LNCaP clone FGC (cell line): ENCODE measurements at regions not wholly inside any gene's neighbourhood (a gene's known extent, or its start where the extent isn't known, plus 50 kb on each side); places are given as distances from the start of the nearest gene placed in this dataset.

Source experiments
- DNase-seq: peaks from one replicate; pipeline ENCODE4 v3.0.0-alpha.2; 2011; ENCODE audit warnings: low read depth
- H3K4me3 ChIP-seq: 2 replicates; pipeline ENCODE4 v1.5.1; 2011; ENCODE audit warnings: mild to moderate bottlenecking, low read depth, low read length, control low read depth
- TF ChIP-seq, protein P1 (sequence below): IDR thresholded peaks from 2 replicates; pipeline ENCODE4 v1.5.1; 2012; ENCODE audit warnings: mild to moderate bottlenecking; ENCODE audit not compliant: control insufficient read depth, insufficient read depth; ENCODE audit errors: extremely low read depth

DNA sequence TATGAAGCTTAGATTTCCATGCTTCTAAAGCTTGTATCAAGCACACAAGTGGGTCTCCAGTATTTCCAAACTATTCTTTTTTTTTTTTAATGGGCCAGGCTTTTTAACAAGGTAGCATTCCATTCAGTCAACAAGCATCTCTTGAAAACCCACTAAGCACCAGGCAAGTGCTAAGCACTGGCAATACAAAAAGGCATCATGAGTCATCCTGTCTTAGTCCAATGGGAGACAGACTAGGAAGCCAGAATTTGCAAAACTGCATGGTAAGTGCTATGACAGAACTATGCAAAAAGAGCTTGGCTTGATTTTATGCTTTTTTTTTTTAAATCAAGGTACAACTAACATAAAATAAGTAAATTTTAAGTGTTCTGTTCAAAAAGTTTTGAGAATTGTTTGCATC is 109.3 kb upstream of the DST start:
- no peak for DNase-seq
- no peak overlapping the region for H3K4me3 ChIP-seq
- TF ChIP-seq, protein P1, sequence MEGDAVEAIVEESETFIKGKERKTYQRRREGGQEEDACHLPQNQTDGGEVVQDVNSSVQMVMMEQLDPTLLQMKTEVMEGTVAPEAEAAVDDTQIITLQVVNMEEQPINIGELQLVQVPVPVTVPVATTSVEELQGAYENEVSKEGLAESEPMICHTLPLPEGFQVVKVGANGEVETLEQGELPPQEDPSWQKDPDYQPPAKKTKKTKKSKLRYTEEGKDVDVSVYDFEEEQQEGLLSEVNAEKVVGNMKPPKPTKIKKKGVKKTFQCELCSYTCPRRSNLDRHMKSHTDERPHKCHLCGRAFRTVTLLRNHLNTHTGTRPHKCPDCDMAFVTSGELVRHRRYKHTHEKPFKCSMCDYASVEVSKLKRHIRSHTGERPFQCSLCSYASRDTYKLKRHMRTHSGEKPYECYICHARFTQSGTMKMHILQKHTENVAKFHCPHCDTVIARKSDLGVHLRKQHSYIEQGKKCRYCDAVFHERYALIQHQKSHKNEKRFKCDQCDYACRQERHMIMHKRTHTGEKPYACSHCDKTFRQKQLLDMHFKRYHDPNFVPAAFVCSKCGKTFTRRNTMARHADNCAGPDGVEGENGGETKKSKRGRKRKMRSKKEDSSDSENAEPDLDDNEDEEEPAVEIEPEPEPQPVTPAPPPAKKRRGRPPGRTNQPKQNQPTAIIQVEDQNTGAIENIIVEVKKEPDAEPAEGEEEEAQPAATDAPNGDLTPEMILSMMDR, result no peak

DNA sequence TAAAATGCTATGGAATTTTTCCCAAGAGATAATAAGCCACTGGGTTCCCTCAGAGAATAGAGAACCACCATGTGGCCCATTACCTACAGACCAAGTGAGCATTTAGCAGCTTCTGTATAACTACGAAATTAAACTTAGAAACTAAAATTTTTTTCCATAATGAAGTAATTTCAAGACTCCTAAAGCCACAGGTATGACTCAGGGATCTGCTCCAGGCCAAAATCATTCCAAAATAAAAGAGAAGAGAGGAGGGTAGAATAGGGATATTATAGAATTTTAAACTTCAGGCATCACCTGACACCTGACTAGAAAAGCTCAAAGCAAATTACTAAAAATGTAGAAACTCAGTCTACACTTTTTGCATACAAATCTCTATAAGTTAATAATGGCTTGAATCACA is 108.9 kb upstream of the DST start:
- TF ChIP-seq, protein P1, result no peak
- no peak for DNase-seq
- no peak overlapping the region for H3K4me3 ChIP-seq

DNA sequence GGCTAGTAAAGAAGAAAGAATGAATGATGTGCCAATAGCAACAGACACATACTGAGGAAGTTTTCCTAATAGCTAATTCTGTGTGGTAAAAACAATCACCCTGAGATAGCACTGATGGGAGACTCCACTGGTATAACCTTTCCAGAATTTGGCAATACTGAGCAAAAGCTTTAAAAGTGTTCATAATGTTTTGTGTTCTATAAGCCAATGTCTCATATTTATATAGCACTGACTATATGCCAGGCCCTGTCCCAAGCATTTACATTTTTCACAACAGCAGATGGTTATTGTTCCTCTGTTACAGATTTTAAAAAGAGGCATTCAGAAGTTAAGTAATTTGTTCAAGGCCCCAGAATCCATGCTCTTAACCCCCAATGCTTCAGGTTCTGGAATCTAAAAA is 108.0 kb upstream of the DST start:
- no peak for DNase-seq
- TF ChIP-seq, protein P1, result no peak
- no peak overlapping the region for H3K4me3 ChIP-seq

DNA sequence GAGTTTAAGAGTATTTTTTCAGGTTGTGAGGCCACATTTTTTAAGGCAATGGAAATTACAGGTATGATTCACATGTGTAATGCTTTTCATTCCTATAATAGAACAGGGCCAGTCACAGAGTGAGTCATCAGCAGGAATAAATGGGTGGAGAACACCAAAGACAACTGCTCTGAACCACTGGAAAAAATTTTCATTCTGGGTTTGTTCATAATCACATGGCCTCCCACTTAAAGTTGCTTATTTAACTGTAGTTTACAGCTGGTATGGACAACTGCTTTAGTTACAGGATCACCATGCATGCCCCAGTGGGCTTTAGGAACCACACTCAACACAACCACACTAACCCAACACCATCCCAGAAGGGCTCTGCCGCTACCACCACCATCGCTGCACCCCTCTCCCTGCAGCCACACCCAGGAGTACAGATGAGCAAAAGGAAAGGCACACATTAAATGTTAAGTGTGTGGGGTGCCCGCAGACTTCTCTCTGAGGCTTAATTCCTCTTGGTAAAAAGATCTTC is 107.0 kb upstream of the DST start:
- H3K4me3 ChIP-seq, result no peak overlapping the region
- TF ChIP-seq, protein P1, result no peak
- DNase-seq, result no peak

DNA sequence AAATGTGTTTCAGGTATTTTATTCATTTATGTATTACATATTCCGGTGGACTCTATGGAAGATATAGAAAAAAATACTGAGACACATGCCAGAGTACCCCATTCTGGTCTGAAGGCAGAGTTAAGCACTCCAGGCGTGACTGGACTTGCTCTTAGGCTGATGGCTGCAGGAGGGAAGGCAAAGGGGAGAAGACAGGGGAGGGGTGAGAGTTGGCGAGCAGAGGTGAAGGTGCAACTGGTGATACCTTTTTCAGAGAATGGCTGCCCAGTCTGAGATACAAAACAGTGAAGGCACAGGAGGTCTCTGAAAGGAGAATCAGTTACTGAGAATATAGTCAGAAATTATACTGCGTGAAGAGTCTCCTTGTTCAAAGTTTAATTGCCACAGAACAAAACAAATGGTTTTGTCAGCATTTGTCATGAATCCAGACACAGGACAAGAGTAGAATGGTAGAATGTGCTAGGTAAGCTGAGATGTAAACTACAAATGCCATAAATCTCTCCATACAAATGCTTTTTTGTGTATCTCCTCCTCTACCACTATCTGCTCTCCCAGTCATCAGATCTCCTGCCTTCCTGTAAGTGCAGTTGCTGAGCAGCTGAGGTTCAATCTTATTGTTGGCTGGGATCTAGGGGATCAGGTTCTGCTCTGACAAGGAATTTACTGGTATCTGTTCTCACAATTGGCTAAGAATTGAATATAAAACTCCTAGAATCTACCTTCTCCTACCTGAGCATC is 104.2 kb upstream of the DST start:
- no peak for DNase-seq
- H3K4me3 ChIP-seq, result no peak overlapping the region
- TF ChIP-seq, protein P1, result no peak

DNA sequence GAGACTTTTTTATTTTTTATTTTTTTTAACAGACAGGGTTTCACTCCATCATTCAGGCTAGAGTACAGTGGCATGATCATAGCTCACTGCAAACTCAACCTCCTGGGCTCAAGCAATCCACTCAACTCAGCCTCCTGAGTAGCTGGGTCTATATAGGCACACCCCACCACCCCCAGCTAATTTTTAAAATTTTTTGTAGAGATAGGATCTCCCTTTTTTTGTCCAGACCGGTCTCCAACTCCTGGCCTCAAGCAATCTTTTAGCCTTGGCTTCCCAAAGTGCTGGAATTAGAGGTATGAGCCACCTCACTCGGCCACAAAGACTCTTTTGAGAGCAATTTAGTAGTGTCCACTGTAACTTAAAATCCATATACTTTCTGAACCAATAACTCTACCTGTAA is 103.3 kb upstream of the DST start:
- no peak for DNase-seq
- TF ChIP-seq, protein P1, result no peak

DNA sequence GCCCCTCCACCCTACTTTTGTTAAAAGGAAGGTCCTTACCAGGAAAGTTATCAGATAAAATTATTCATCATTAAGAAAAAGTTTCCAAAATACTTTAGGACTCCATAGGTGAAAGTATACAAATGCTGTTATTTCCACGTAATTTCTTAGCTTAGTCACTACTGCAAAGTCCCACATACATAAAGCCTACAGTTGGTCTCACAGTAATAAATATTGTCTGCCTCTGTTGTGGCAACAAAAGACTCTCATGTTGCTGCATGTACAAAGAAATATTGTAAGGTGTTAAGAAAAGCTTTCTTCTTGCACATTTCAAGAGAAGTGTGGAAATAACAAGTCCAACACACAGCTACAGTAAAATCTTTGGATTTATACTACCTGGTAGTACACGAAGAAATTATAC is 102.4 kb upstream of the DST start:
- no peak overlapping the region for H3K4me3 ChIP-seq
- no peak for DNase-seq
- TF ChIP-seq, protein P1, result no peak

More for the DNA sequence above, 103.3 kb upstream of the DST start:
- H3K4me3 ChIP-seq, result no peak overlapping the region
